VCaP (cell line): ENCODE measurements at regions not wholly inside any gene's neighbourhood (a gene's known extent, or its start where the extent isn't known, plus 50 kb on each side); places are given as distances from the start of the nearest gene placed in this dataset.

Experiments used
- H3K27ac ChIP-seq: fragments of 450-650 bp; 2 replicates; pipeline ENCODE4 v1.5.1; 2017
- CTCF ChIP-seq: fragments of 450-650 bp; conservative IDR thresholded peaks from 2 replicates; pipeline ENCODE4 v1.5.1; 2017; ENCODE audit warnings: mild to moderate bottlenecking, moderate library complexity

DNA sequence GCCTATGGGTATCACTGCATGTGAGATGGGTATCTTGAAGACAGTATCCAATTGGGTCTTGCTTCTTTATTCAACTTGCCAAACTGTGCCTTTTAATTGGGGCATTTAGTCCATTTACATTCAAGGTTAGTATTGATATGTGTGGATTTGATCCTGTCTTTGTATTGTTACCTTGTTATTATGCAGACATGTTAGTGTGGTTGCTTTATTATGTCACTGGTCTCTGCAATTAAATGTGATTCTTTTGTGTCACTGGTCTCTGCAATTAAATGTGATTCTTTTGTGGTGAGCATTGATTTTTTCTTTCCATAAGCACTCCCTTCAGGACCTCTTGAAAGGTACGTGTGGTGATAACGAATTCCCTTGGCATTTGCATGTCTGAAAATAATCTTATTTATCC lies 357.8 kb upstream of the STEAP1 start:
- H3K27ac ChIP-seq: no peak overlapping the region
- TF ChIP-seq CTCF: no peak

DNA sequence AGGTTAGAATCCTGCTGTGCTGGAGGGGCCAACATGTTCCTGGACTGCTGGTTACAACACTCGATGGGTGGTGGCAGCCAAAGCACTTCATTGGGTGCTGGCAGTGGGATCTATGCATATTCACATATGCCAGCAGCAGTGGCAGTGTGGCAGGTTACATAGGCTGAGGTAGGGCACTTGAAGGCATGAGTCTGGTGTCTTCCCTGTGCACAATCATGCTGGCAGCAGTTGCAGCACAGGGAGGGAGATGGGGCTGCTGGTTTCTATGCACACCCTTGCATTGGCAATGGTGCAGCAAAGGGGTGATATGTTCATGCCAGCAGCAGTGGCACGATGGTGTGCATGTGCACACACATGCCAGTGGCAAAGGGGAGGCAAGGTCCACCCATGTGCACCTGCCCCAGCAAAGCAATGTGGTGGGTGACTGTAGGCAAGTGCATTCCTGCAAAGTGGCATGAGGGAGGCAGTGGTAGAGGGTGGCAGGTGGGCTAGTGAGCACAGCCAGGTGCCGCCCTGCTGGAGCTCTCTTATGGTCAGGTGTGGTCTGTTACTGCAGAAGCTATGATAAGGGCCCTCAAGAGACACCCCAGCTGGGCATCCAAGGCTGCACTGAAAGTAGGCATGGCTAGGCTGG lies 356.2 kb upstream of the STEAP1 start:
- TF ChIP-seq CTCF: no peak
- H3K27ac ChIP-seq: no peak overlapping the region

DNA sequence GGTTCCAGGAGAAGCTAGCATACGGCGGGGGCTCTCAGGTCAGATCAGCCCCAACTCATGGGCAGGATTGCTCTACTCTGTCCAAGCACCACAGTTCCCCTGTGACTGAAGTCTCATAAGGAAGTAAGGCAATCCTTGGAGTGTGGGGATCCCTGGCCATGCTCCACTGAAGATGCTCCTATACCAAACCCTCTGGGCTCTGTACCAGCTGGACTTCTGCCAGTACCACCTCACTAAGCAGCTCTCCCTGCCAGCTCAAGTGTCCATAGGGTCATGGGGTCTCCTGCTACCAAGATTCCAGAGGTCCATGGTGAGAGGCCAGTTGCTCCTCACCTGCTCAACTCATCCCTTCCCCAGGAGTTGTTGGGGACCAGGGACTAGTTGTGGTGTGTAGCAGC lies 355.7 kb upstream of the STEAP1 start:
- no peak overlapping the region for H3K27ac ChIP-seq
- TF ChIP-seq CTCF: no peak

GRCh38 chr7:89800761-89801160 lies 353.5 kb upstream of the STEAP1 start:
- TF ChIP-seq CTCF: no peak

DNA sequence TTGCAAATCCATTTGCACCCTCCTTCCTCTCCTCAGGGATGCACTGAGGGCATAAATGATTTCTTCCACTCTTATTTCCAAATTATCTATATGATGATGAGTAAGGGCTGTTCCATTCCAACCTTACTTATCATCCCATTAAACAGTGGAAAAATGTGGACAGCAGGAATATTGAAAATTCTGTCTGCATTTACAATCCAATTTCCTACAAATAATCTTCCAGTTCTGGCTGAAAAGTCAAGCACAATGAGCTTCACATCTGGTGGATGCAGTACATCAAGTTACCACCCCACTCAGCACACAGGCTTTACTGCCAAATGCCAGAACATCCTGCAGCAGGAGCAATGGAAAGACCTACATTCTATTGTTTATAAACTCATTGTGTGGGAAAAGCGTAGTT lies 345.0 kb upstream of the STEAP1 start:
- H3K27ac ChIP-seq: no peak overlapping the region
- TF ChIP-seq CTCF: no peak

More at GRCh38 chr7:89800761-89801160, 353.5 kb upstream of the STEAP1 start:
- H3K27ac ChIP-seq: no peak overlapping the region

DNA sequence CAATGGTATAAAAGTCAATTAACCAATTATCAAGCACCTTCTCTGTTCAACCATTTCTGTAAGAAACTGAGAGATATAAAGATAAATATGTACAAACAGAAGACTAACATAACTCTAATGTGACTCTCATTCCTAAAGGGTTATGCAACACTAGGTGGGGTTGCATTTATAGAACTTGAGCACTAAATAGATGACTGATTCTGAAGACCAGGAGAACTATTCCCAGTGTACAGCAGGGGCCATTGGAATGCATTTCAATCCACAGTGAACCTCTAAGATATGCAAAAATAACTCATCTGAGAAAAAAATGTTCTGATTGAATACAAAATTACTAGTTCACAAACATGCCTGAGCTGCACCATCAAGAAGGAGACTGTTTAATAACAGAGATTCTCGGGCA lies 341.2 kb upstream of the STEAP1 start:
- H3K27ac ChIP-seq: no peak overlapping the region

DNA sequence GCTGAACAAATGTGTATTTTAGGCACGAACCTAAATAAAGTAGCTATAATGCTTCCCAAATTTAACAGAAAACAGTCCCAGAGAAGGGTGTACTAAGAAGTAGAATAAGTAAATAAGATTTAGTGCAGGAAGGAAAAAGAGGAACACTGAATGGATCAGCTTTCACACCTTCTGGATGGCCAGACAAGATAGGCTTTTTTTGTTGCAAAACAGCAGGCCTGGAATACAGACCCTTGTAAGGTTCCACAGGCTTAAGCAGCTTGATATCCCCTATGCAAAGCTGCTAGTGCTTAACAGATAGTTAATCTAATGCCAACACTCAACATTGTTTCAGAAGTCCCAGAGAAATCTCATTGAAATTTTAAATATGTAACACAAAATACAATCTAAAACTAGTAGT lies 328.1 kb upstream of the STEAP1 start:
- no peak for TF ChIP-seq CTCF
- no peak overlapping the region for H3K27ac ChIP-seq

More for the DNA sequence above, 341.2 kb upstream of the STEAP1 start:
- TF ChIP-seq CTCF: no peak
